MM.1S (cell line): ENCODE measurements at regions not wholly inside any gene's neighbourhood (a gene's known extent, or its start where the extent isn't known, plus 50 kb on each side); places are given as distances from the start of the nearest gene placed in this dataset.

Experiments
- DNase-seq: peaks from one replicate; pipeline ENCODE4 v3.0.0-alpha.2; 2015
- H2AFZ ChIP-seq: fragments of 300-600 bp; sonication (generic); 2 replicates; pipeline ENCODE4 v1.6.0; 2016; ENCODE audit warnings: antibody characterized with exemption, low read length
- H3F3A ChIP-seq: fragments of 300-600 bp; sonication (generic); 2 replicates; pipeline ENCODE4 v1.6.1; 2016; ENCODE audit warnings: mild to moderate bottlenecking, antibody characterized with exemption, low read length, moderate library complexity, mixed read lengths; ENCODE audit not compliant: insufficient read depth
- H3K27ac ChIP-seq: fragments of 300-600 bp; sonication (generic); 2 replicates; pipeline ENCODE4 v1.5.1; 2016; ENCODE audit warnings: mild to moderate bottlenecking, low read length
- H3K27me3 ChIP-seq: fragments of 300-600 bp; sonication (generic); replicated peaks from 2 replicates; pipeline ENCODE4 v1.6.0; 2016; ENCODE audit warnings: low read length; ENCODE audit not compliant: insufficient read depth
- H3K36me3 ChIP-seq: fragments of 300-600 bp; sonication (generic); replicated peaks from 2 replicates; pipeline ENCODE4 v1.6.1; 2016; ENCODE audit warnings: mild to moderate bottlenecking, low read length, mixed read lengths; ENCODE audit not compliant: insufficient read depth
- H3K4me1 ChIP-seq: fragments of 300-600 bp; sonication (generic); 2 replicates; pipeline ENCODE4 v1.6.1; 2016; ENCODE audit warnings: low read length, mixed read lengths
- H3K4me2 ChIP-seq: fragments of 300-600 bp; sonication (generic); 2 replicates; pipeline ENCODE4 v1.6.0; 2016; ENCODE audit warnings: low read depth, low read length
- H3K4me3 ChIP-seq: fragments of 300-600 bp; sonication (generic); 2 replicates; pipeline ENCODE4 v1.5.1; 2016; ENCODE audit warnings: low read length, mixed read lengths
- H3K79me2 ChIP-seq: fragments of 300-600 bp; sonication (generic); 2 replicates; pipeline ENCODE4 v1.6.1; 2016; ENCODE audit warnings: mixed run types, low read length, mixed read lengths
- H3K9ac ChIP-seq: fragments of 300-600 bp; sonication (generic); 2 replicates; pipeline ENCODE4 v1.6.1; 2016; ENCODE audit warnings: low read length, mixed read lengths
- H3K9me2 ChIP-seq: fragments of 300-600 bp; sonication (generic); replicated peaks from 2 replicates; pipeline ENCODE4 v1.6.1; 2016; ENCODE audit warnings: mild to moderate bottlenecking, low read length, mixed read lengths; ENCODE audit not compliant: insufficient read depth
- H3K9me3 ChIP-seq: fragments of 300-600 bp; sonication (generic); replicated peaks from 2 replicates; pipeline ENCODE4 v1.6.1; 2016; ENCODE audit warnings: mild to moderate bottlenecking, low read length, mixed read lengths; ENCODE audit not compliant: insufficient read depth
- H4K20me1 ChIP-seq: fragments of 300-600 bp; sonication (generic); 2 replicates; pipeline ENCODE4 v1.6.1; 2016; ENCODE audit warnings: mild to moderate bottlenecking, low read length, moderate library complexity, mixed read lengths; ENCODE audit not compliant: insufficient read depth
- CTCF ChIP-seq: fragments of 300-600 bp; sonication (generic); IDR thresholded peaks from 2 replicates; pipeline ENCODE4 v1.5.1; 2016; ENCODE audit warnings: antibody characterized with exemption, low read length, mixed read lengths
- EZH2 ChIP-seq: fragments of 300-600 bp; sonication (generic); optimal IDR thresholded peaks from 2 replicates; pipeline ENCODE3; 2017; ENCODE audit warnings: low read depth, mild to moderate bottlenecking, antibody characterized with exemption, low read length, mixed read lengths
- EZH2phosphoT487 ChIP-seq: fragments of 300-600 bp; sonication (generic); IDR thresholded peaks from 2 replicates; pipeline ENCODE4 v1.6.1; 2018; ENCODE audit warnings: antibody characterized with exemption, low read length

GRCh38 chr6:43891072-43891870 is 121.3 kb downstream of the VEGFA start:
- DNase-seq: no peak
- TF ChIP-seq EZH2 (no peak), CTCF (no peak), EZH2phosphoT487 (no peak)
- Histone ChIP-seq H3K27me3 (no peaks in the 10 kb centered on the region), H3K4me2 (no peak overlapping the region), H2AFZ (no peak overlapping the region), H3K36me3 (no peaks in the 10 kb centered on the region), H3K27ac (no peak overlapping the region), H3F3A (no peaks in the 10 kb centered on the region), H3K9me3 (no peaks in the 10 kb centered on the region), H3K9ac (no peak overlapping the region), H3K79me2 (no peaks in the 10 kb centered on the region), H3K4me3 (no peak overlapping the region), H3K4me1 (no peaks in the 10 kb centered on the region; the same call in 1 of the 2 replicates), H4K20me1 (no peaks in the 10 kb centered on the region), H3K9me2 (no peaks in the 10 kb centered on the region)

- Histone ChIP-seq H3K4me2 (no peak overlapping the region), H3K9ac (no peak overlapping the region), H2AFZ (no peak overlapping the region), H3K9me2 (no peaks in the 10 kb centered on the region), H3K27ac (no peak overlapping the region), H3K9me3 (no peaks in the 10 kb centered on the region), H3K4me1 (no peaks in the 10 kb centered on the region; the same call in 1 of the 2 replicates), H3K79me2 (no peaks in the 10 kb centered on the region), H3K4me3 (no peak overlapping the region), H3K27me3 (no peaks in the 10 kb centered on the region), H3F3A (no peaks in the 10 kb centered on the region), H4K20me1 (no peaks in the 10 kb centered on the region), H3K36me3 (no peaks in the 10 kb centered on the region)
- no peak for DNase-seq
- TF ChIP-seq EZH2phosphoT487 (no peak), CTCF (no peak), EZH2 (no peak)
Measured at GRCh38 chr6:43890197-43891062, 120.4 kb downstream of the VEGFA start.

GRCh38 chr6:43887906-43888683 is 118.1 kb downstream of the VEGFA start:
- no peaks in the 10 kb centered on the region for H3K9me3 ChIP-seq
- no peak overlapping the region for H3K27ac ChIP-seq
- no peak overlapping the region for H2AFZ ChIP-seq
- DNase-seq: no peak
- no peak overlapping the region for H3K4me2 ChIP-seq
- H4K20me1 ChIP-seq: no peaks in the 10 kb centered on the region
- H3K9ac ChIP-seq: no peak overlapping the region
- TF ChIP-seq EZH2 (no peak), CTCF (no peak), EZH2phosphoT487 (no peak)
- no peaks in the 10 kb centered on the region for H3F3A ChIP-seq
- H3K36me3 ChIP-seq: no peaks in the 10 kb centered on the region
- no peaks in the 10 kb centered on the region for H3K27me3 ChIP-seq
- no peaks in the 10 kb centered on the region for H3K9me2 ChIP-seq
- no peaks in the 10 kb centered on the region; the same call in 1 of the 2 replicates for H3K4me1 ChIP-seq
- no peak overlapping the region for H3K4me3 ChIP-seq
- no peaks in the 10 kb centered on the region for H3K79me2 ChIP-seq
